ENCODE measurements at regions not wholly inside any gene's neighbourhood (a gene's known extent, or its start where the extent isn't known, plus 50 kb on each side); places are given as distances from the start of the nearest gene placed in this dataset.

DNA sequence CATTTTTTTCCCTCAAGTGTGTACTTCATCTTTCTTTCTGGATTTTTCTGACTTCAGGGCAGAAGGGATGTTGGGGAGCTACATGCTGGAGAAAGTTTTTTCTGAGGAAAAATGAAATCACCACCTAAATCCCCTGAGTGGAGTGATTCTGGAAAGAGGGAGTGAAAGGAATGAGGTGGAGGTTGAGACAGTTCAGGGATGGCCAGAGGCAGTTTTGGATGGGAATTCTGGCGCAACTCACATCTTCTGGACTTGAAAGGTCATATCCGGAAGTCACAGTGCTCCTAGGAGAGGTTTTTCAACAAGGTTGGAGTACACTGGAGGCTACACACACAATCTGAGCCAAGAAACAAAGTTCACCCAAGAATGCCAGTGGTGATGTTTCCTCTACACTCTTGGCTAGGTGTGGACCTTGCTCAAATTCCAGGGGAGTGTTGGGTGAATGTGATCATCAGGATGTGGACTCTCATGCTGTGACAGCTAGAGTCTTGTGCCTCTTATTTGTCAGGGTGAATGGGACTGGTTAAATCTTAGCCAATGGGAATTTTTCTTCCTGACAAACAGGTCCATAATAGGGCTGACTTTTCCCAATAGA lies 161.5 kb downstream of the HLX start:
- dilution Hi-C loops (cut with MboI; ENCODE audit: extremely low pct_ligation_motif_present, low sequenced_read_pairs) = no loop called here
- no peaks in the 10 kb centered on the region for H4K20me1 ChIP-seq (ENCODE audit: control insufficient read depth, extremely low read depth, insufficient read depth, low read length)

DNA sequence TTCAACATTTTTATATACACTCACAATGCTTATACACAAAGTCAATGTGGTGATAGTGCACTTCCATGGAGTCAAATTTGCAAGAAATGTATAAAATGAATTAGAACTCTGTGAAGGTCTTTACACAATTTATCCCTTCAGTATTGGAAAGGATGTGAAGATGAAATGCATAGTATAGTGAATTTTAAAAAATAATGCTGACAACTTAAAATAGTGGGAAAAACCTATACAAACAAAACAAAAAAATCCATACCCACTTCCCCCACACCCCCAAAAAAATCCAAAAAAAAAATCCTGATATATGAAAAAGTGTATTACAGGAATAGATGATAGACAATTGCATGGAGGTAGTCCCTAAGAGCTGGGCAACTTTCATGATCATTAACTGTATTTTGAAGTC lies 165.3 kb downstream of the HLX start:
- dilution Hi-C loops (cut with MboI; ENCODE audit: extremely low pct_ligation_motif_present, low sequenced_read_pairs) = no loop called here
- H4K20me1 ChIP-seq (ENCODE audit: control insufficient read depth, extremely low read depth, insufficient read depth, low read length) = no peaks in the 10 kb centered on the region
- H2AFZ ChIP-seq (ENCODE audit: control insufficient read depth, low read length) = no peak overlapping the region
- no peaks in the 10 kb centered on the region for H3K9me1 ChIP-seq (ENCODE audit: control insufficient read depth, extremely low read depth, insufficient read depth, low read length)
- no peak overlapping the region for H3K27ac ChIP-seq (ENCODE audit: control insufficient read depth, insufficient read depth, low read length)
- no peak overlapping the region for H3K9ac ChIP-seq (ENCODE audit: control insufficient read depth, extremely low read depth, insufficient read depth, low read length)
- TF ChIP-seq EZH2 (IDR thresholded peaks at IDR 0.05; ENCODE audit: low read length) = no peak
- TF ChIP-seq, protein P1, sequence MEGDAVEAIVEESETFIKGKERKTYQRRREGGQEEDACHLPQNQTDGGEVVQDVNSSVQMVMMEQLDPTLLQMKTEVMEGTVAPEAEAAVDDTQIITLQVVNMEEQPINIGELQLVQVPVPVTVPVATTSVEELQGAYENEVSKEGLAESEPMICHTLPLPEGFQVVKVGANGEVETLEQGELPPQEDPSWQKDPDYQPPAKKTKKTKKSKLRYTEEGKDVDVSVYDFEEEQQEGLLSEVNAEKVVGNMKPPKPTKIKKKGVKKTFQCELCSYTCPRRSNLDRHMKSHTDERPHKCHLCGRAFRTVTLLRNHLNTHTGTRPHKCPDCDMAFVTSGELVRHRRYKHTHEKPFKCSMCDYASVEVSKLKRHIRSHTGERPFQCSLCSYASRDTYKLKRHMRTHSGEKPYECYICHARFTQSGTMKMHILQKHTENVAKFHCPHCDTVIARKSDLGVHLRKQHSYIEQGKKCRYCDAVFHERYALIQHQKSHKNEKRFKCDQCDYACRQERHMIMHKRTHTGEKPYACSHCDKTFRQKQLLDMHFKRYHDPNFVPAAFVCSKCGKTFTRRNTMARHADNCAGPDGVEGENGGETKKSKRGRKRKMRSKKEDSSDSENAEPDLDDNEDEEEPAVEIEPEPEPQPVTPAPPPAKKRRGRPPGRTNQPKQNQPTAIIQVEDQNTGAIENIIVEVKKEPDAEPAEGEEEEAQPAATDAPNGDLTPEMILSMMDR (optimal IDR thresholded peaks at IDR 0.05 in 1 of 3, IDR thresholded peaks at IDR 0.05 in 1 of 3, conservative IDR thresholded peaks at IDR 0.05 in 1 of 3; ENCODE audit: extremely low read depth in 1 of 3, insufficient read depth in 2 of 3, low read length in 3 of 3) = no peak
- no peak overlapping the region for H3K4me3 ChIP-seq (ENCODE audit: control insufficient read depth in 2 of 3, extremely low read depth in 1 of 3, insufficient read depth in 2 of 3, low read depth in 1 of 3, low read length in 3 of 3)
- no peaks in the 10 kb centered on the region for H3K4me1 ChIP-seq (ENCODE audit: control insufficient read depth, extremely low read depth, insufficient read depth, low read length)
- no peaks in the 10 kb centered on the region for H3K36me3 ChIP-seq (ENCODE audit: control insufficient read depth in 2 of 2, extremely low read depth in 1 of 2, insufficient read depth in 2 of 2, low read length in 2 of 2)
- no peak for FAIRE-seq
- H3K79me2 ChIP-seq (ENCODE audit: control insufficient read depth, insufficient read depth, low read length) = no peaks in the 10 kb centered on the region
- no peak for DNase-seq (ENCODE audit: low read depth, low spot score)
- no peak overlapping the region for H3K4me2 ChIP-seq (ENCODE audit: control insufficient read depth, extremely low read depth, insufficient read depth, low read depth, low read length)
- no peaks in the 10 kb centered on the region for H3K27me3 ChIP-seq (ENCODE audit: control insufficient read depth, extremely low read depth, insufficient read depth, low read length)
- H3K9me3 ChIP-seq (ENCODE audit: control insufficient read depth, low read depth, low read length) = no peaks in the 10 kb centered on the region

More for the DNA sequence above, 161.5 kb downstream of the HLX start:
- Histone ChIP-seq H3K9ac (ENCODE audit: control insufficient read depth, extremely low read depth, insufficient read depth, low read length) (no peak overlapping the region), H3K9me1 (ENCODE audit: control insufficient read depth, extremely low read depth, insufficient read depth, low read length) (no peaks in the 10 kb centered on the region), H3K27me3 (ENCODE audit: control insufficient read depth, extremely low read depth, insufficient read depth, low read length) (no peaks in the 10 kb centered on the region), H3K9me3 (ENCODE audit: control insufficient read depth, low read depth, low read length) (no peaks in the 10 kb centered on the region), H3K36me3 (ENCODE audit: control insufficient read depth in 2 of 2, extremely low read depth in 1 of 2, insufficient read depth in 2 of 2, low read length in 2 of 2) (no peaks in the 10 kb centered on the region), H3K79me2 (ENCODE audit: control insufficient read depth, insufficient read depth, low read length) (no peaks in the 10 kb centered on the region), H3K4me1 (ENCODE audit: control insufficient read depth, extremely low read depth, insufficient read depth, low read length) (no peaks in the 10 kb centered on the region), H3K4me2 (ENCODE audit: control insufficient read depth, extremely low read depth, insufficient read depth, low read depth, low read length) (no peak overlapping the region), H3K27ac (ENCODE audit: control insufficient read depth, insufficient read depth, low read length) (no peak overlapping the region), H3K4me3 (ENCODE audit: control insufficient read depth in 2 of 3, extremely low read depth in 1 of 3, insufficient read depth in 2 of 3, low read depth in 1 of 3, low read length in 3 of 3) (no peak overlapping the region), H2AFZ (ENCODE audit: control insufficient read depth, low read length) (no peak overlapping the region)
- FAIRE-seq = no peak
- TF ChIP-seq, protein P1 (optimal IDR thresholded peaks at IDR 0.05 in 1 of 3, IDR thresholded peaks at IDR 0.05 in 1 of 3, conservative IDR thresholded peaks at IDR 0.05 in 1 of 3; ENCODE audit: extremely low read depth in 1 of 3, insufficient read depth in 2 of 3, low read length in 3 of 3) = no peak
- no peak for TF ChIP-seq EZH2 (IDR thresholded peaks at IDR 0.05; ENCODE audit: low read length)
- DNase-seq (ENCODE audit: low read depth, low spot score) = no peak
